Stimulated activated CD8-positive, alpha-beta memory T cell treated with anti-CD3 and anti-CD28 coated beads, Interleukin-15, amount 100 ng/mL, for 24 hours (primary cell): ENCODE measurements at regions not wholly inside any gene's neighbourhood (a gene's known extent, or its start where the extent isn't known, plus 50 kb on each side); places are given as distances from the start of the nearest gene placed in this dataset.
A peak's percentile ranks its signal among the peaks of the same experiment; 100 is the strongest.
"Not testable (repeated sequence)": the region's sequence is repeated elsewhere in the genome, so short reads cannot be mapped to it uniquely, and the experiment has no call there.

Experiments
- DNase-seq: peaks from one replicate; pipeline ENCODE4 v3.0.0-alpha.2; 2020; ENCODE audit warnings: low read depth

DNA sequence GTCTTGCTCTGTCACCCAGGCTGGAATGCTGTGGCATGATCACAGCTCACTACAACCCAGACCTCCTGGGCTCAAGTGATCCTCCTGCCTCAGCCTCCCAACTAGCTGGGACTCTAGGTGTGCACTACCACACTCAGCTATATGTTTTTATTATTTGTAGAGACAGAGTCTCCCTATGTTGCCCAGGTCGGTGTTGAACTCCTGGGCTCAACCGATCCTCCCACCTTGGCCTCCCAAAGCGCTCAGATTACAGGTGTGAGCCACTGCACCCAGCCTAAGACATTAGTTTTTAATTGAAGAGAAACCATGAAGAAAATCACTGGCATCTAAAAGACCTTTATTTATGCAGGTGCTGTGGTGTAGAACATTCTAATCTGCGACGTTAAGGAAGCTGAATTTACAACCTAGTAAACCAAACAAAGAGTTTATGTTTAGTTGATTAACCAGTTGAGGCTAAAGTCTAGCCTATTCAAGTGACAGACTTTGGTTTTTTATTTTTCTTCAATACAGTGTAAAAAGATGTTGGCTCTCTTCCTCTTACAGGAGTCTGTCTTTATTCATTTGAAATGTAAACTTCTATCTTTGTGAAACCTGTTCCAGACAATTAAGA, 52.5 kb upstream of the NBL1 start:
- DNase-seq = no peak

DNA sequence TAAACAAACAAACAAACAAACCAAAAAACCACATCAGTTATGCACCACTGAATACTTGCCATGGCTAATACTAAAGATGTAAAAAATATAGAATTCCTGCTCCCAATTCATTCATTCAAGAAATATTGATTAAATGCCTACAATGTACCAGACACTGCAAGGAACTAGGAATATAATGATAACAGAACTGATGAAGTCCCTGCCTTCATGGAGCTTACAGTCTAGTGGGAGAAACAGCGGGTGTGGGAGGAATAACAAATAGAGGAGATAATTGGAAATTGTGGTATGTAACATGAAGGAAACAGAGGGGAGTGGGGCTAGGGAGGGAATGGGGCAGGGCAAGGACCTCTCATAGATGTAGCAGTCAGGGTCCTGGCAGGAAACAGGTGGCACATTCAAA, 58.6 kb upstream of the NBL1 start:
- no peak for DNase-seq

DNA sequence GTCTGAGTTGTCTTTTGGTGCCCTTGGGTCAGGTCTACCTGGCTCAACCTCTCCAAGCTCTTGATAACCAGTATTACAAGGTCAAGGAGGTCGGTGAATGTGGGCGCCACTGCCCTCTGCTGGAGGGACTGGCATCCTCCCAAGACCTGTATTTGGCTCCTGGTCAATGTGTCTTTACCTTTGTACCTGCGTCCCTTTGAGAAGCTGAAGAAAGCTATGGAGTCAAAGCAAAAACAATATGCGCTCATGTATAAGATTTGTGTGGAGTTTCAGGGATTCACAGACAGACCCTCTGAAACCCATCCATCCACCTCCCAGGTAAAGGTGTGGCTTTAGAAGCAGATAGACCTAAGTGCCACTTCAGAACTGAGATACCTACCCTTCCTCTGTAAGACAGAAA, 61.8 kb upstream of the NBL1 start:
- DNase-seq = peak; percentile 55

DNA sequence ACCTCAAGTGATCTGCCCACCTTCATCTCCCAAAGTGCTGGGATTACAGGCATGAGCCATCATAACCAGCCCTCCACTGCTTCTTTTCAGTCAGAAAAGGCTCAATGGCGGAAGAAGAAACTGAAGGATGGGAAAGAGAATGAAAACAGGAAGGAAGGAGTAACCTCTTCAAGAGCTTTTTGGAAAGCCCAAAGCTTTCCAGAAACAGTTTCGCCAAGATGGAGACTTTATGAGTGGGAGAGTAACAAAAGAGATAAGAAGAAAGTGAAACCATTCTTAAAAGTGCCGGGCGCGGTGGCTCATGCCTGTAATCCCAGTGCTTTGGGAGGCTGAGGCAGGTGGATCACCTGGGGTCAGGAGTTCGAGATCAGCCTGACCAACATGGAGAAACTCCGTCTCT, 62.7 kb upstream of the NBL1 start:
- no peak for DNase-seq

DNA sequence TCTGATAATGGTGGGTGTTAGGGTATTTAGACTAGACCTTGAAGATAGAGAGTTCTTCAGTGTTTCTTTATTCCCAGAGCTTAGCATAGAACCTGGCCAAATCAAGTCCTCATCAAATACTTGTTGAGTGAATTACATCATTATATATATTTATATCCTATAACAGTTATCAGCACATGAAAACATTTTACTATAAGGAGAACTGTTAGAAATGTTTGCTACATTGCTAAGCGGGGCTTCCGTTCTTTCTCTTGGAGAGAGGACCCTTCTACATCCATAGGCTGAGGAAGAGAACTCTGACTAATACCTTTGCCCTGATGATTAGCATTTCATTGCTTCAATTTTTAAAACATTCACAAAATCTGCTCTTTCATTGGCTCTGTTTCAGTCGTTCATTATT, 66.5 kb upstream of the NBL1 start:
- no peak for DNase-seq

DNA sequence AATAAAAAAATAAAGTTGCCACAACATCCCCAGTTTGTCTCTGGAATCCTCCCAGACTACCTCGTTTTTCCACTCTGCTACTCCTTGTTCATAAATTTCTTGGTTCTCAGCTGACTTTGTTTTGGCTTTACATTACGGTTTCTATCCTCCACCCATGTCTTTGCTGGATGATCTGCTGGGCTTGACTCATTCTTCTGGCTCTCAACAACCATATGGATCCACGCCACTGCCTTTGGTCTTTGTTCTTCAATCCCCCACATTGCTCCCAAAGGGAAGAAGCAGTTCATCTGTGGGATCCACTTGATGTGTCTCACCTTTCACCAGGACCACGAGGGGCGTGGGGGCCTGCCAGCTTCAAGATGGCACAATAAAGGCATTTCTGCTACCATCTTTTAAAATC, 67.1 kb upstream of the NBL1 start:
- DNase-seq = no peak

DNA sequence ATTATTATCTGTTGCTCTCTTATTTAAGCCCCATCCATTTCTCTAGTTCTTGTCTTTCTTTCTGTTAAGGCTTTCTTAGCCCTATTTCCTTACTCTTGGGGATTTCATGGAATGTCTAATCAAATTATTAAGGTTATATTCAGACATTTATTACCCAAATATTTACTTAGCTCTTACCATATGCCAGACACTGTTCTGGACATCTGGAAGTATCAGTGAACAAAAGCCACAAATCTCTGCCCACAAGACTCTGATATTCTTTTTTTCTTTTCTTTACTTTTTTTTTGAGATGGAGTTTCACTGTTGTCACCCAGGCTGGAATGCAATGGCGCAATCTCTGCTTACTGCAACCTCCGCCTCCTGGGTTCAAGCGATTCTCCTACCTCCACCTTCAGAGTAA, 74.3 kb upstream of the NBL1 start:
- DNase-seq = no peak

DNA sequence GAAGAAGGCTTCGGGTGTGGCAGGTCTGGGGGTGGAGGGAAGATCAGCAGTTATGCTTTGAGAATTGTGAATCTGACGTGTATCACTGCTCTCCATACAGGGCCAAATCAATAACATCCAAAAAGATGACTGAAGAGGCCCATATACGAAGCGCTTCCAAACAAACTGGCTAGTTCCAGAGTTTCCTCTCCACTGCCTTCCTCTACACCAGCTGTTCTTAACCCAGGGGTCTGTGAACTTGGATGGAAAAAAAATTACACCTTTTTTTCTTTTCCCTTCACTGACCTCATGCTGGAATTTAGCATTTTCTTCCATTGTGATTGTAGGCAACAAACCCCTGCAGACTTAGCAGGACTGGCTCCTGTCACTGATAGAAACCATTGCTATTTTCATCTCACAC, 77.1 kb upstream of the NBL1 start:
- DNase-seq = no peak

DNA sequence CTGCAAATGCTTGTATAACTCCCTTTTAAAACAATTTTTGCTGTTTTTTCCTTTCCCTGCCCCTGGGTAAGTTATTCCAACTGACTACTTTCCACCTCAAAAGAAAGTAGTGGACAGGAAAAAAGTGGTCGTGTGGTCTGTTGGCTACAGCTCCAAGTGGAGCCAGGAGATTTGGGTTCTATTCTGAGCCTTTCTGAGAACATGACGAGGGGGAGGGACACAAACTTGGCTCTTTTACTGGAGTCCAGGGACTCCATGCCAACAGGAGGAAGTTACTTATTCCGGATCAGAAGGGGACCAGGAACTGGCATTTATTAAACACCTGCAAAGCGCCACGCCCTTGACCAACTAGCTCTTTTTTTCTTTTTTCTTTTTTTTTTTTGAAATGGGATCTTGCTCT, 79.0 kb upstream of the CAPZB start:
- no peak for DNase-seq

DNA sequence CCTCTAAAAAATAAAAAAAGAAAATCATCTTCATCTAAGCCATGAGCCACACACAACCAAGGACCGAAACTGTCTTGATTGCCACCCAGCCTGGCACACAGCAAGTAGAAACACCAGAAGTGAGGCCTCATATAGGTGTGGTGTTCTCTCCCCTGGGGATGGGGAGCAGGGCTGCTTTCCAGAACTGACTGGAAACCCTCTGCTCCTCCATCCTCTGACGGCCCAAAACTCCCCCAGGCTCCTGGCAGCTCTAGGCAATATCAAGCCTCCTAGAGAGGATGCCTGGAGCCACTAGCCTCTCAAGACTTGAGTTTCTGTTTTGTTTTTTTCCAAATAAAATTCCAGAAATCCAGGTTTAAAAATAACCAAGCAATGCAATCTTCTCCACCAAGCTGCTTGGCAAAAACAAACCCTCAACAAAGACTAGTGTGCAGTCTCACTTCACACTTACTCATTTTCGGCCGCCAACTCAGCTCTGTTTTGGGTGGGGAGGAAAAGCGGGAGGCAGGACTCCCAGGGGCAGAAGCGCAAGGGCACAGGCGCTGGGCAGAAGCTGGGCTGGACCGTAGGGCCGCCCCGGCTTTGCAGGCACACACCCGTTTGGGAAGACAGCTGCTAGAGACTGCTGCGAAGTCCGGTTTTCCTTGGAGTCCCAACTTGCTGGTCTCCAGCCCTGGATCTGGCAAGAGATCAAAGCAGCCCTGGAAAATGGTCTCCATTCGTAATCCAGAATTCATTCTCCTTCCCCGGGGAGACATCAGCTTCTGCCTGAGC, 78.2 kb upstream of the CAPZB start:
- DNase-seq = no peak

DNA sequence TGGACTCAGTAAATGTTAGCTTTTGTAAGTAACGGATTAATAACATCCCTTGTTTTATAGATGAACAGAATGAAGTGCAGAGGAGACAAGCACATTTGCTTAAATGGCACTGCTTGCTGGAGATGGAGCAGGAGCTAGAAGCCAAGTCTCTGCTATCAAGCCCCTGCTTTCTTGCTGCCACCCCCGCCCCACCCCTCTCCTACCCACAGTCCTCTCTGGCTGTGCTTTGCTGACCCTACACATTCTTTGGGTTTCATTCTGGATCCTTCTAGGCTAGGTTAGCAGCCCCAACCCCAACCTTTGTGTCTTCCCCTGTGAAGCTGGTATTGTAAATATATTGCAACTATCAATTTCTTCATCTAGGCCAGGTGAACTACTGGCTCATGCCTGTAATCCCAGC, 77.5 kb upstream of the CAPZB start:
- DNase-seq = no peak

DNA sequence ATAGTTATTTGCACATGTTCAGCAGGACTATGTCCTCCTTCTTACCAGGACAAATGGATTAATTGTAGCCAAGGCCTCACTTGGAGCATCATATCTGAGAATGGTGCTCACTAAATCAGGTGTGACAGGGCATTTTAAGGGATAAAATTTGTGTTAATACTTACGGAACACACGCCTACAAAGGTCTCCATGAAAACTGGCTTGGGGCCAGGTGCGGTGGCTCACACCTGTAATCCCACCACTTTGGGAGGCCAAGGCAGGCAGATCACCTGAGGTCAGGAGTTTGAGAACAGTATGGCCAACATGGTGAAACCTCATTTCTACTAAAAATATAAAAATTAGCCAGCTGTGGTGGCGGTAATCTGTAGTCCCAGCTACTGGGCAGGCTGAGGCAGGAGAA, 75.1 kb upstream of the CAPZB start:
- no peak for DNase-seq

DNA sequence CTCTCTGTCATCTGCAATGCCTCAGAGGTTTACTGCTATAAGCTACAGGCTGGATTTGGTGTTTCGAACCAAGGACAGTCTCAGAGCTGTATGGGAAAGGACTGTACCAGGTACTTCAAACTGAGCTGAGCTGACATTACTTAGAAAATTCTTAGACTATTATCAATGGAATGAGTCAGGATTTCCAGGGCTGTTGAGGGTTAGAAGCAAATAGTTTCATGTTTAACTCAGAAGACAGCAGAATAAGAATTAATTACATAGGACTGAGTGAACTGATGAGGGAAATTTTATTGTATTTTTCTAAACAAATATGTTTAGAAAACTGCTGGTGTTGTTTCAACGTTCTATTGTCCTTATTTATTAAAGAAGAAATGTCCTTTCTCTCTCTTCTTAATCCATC, 74.3 kb upstream of the CAPZB start:
- no peak for DNase-seq

DNA sequence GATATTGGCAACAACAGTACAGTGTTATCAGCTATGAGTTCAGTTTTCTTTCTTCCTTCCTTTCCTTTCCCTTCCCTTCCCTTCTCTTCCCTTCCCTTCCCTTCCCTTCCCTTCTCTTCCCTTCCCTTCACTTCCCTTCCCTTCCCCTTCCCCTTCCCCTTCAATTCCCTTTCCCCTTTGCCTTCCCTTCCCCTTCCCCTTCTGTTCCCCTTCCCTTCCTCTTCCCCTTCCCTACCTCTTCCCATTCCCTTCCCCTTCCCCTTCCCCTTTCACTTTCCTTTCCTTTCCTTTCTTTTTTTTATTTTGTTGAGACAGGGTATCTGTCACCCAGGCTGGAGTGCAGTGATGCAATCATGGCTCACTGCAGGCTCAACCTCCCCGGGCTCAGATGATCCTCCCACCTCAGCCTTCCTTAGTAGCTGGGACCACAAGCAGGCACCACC, 72.3 kb upstream of the CAPZB start:
- no peak for DNase-seq

DNA sequence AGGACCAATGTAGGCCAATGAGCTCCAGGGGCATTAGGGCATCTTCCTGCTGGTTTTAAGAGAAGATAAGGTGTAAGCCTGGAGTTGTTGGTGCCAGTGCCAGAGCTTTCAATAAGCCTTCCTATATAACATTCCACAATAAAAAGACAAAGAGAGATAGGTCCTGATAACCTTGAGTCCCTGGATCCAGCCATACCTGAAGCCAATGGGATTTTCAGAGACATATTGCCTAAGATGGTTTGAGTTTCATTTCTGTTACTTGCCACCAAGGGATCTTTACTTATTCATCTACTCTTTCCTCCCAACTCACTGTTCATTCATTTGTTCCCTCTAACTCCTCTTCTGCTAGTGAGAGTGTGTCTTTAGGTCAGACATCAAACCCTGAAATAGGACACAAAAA, 68.8 kb upstream of the CAPZB start:
- DNase-seq = no peak

DNA sequence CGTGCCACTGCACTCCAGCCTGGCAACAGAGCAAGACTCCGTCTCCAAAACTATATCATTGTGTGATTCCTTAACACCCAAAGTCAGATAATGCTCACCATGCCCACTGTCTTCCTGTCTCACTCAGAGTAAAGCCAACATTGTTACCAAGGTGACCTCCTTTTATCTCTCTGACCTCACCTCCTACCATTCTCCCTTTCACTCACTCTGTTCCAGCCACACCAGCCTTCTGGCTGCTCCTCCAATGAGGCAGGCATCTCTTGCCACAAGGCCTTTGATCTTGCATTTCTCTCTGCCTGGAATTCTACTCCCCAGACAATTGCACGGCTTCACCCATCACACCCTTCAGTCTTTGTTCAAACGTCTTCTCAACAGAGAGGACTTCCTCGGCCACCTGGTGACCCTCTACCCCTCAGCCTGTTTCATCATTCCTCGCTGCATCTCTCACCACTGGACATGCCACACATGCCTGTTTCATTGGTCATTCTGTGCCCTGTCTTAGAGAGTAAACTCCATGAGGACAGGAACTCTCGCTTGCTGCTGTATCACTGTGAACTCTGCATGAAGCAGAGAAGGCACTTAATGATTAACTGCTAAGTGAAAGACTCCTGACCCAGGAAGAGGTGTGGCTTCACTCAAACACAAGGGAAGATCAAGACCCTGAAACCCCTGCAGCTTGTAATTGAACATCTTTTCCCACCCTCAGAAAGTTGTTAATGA, 67.1 kb upstream of the CAPZB start:
- DNase-seq = no peak

DNA sequence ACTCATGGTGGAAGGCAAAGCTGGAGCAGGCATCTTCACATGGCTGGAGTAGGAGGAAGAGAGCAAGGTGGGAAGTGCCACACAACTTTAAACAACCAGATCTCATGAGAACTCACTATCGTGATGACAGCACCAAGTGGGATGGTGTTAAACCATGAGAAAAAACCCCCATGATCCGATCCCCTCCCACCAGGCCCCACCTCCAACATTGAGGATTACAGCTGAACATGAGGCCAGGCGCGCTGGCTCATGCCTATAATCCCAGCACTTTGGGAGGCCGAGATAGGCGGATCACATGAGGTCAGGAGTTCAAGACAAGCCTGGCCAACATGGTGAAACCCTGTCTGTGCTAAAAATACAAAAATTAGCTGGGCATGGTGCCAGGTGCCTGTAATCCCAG, 66.5 kb upstream of the CAPZB start:
- DNase-seq = not testable (repeated sequence)

DNA sequence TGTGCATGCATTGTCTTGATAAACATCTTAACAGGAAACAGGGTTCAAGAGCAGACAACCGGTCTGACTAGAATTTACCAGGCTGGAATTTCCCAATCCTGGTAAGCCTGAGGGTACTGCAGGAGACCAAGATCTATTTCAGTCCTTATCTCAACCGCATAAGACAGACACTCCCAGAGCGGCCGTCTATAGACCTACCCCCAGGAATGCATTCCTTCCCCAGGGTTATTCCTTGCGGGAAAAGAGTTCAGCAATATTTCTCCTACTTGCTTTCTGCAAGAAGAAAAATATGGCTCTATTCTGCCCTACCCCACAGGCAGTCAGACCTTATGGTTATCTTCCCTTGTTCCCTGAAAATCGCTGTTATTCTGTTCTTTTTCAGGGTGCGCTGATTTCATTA, 65.1 kb upstream of the CAPZB start:
- not testable (repeated sequence) for DNase-seq

DNA sequence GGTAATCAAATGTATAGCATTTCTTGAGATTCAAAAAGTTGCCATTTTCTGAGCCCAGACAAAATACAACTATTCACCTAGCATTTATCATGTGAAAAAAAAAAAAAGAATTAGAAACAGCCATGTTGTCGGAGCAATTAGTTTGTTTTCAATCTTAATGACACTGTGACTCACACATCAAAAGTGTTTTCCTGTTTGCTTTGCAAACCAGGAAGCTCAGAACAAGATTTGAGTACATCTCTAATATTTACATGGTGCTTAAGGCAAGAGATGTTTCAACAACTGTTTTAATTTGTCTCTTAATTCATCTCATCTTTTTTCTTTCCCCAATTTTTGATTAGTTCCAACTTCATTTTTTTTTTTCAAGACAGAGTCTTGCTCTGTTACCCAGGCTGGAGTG, 62.5 kb upstream of the CAPZB start:
- no peak for DNase-seq

DNA sequence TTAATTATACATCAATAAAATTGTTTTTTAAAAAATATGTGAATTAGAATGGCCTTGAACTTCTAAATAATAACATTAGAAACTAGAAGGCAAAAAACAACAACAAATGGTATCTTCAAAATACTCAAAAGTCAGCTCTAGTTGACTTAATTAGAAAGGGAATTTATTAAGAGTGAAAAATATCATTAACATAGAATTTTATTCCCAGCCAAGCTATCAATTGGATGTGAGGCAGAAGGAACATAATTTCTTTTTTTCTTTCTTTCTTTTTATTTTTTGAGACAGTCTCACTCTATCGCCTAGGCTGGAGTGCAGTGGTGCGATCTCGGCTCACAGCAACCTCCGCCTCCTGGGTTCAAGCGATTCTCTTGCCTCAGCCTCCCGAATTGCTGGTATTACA, 51.2 kb upstream of the CAPZB start:
- DNase-seq = no peak

DNA sequence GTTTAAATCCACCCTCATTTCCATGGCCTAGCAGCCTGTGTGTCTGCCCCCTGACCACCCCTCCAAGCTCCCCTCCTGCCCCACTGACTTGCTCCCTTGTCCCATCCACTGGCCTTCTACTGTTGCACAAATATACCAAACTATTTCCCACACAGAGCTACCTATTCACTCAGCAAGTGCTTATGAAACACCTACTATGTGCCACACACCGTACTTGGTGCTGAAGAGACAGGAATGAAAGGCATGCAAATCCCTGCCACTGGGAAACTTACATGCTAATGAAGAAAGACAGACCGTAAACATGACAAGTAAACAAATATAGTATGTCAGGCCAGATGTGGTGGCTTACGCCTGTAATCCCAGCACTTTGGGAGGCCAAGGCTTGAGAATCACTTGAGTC, 49.9 kb upstream of the CAPZB start:
- no peak for DNase-seq
